Ishikawa (cell line): ENCODE measurements at regions not wholly inside any gene's neighbourhood (a gene's known extent, or its start where the extent isn't known, plus 50 kb on each side); places are given as distances from the start of the nearest gene placed in this dataset.

Source experiments
- CEBPB ChIP-seq: IDR thresholded peaks from 2 replicates; pipeline ENCODE4 v1.6.1; 2012
- CREB1 ChIP-seq: IDR thresholded peaks from 2 replicates; pipeline ENCODE4 v1.6.1; 2012; ENCODE audit warnings: low read depth
- EGR1 ChIP-seq: IDR thresholded peaks from 2 replicates; pipeline ENCODE4 v1.6.1; 2012
- EP300 ChIP-seq: IDR thresholded peaks from 2 replicates; pipeline ENCODE4 v1.6.1; 2012; ENCODE audit warnings: borderline replicate concordance
- FOXM1 ChIP-seq: IDR thresholded peaks from 2 replicates; pipeline ENCODE4 v1.6.1; 2012; ENCODE audit warnings: low read depth, borderline replicate concordance
- NFIC ChIP-seq: IDR thresholded peaks from 2 replicates; pipeline ENCODE4 v1.6.1; 2012
- RAD21 ChIP-seq: IDR thresholded peaks from 2 replicates; pipeline ENCODE4 v1.6.1; 2012; ENCODE audit warnings: low read depth
- TAF1 ChIP-seq: IDR thresholded peaks from 2 replicates; pipeline ENCODE4 v1.6.1; 2012; ENCODE audit warnings: low read depth, mild to moderate bottlenecking
- TCF12 ChIP-seq: IDR thresholded peaks from 2 replicates; pipeline ENCODE4 v1.6.1; 2012; ENCODE audit warnings: low read depth
- TEAD4 ChIP-seq: IDR thresholded peaks from 2 replicates; pipeline ENCODE4 v1.6.1; 2012
- YY1 ChIP-seq: IDR thresholded peaks from 2 replicates; pipeline ENCODE4 v1.6.1; 2012; ENCODE audit warnings: low read depth
- ZBTB7A ChIP-seq: IDR thresholded peaks from 2 replicates; pipeline ENCODE4 v1.6.1; 2012; ENCODE audit warnings: low read depth
- TF ChIP-seq, protein P1 (sequence below): IDR thresholded peaks from 2 replicates; pipeline ENCODE4 v1.6.1; 2012; ENCODE audit warnings: low read depth, mild to moderate bottlenecking
- TF ChIP-seq, protein P2 (sequence below): IDR thresholded peaks from 2 replicates; pipeline ENCODE4 v1.6.1; 2012
- TF ChIP-seq, protein P3 (sequence below): IDR thresholded peaks from 2 replicates; pipeline ENCODE4 v1.6.1; 2012

DNA sequence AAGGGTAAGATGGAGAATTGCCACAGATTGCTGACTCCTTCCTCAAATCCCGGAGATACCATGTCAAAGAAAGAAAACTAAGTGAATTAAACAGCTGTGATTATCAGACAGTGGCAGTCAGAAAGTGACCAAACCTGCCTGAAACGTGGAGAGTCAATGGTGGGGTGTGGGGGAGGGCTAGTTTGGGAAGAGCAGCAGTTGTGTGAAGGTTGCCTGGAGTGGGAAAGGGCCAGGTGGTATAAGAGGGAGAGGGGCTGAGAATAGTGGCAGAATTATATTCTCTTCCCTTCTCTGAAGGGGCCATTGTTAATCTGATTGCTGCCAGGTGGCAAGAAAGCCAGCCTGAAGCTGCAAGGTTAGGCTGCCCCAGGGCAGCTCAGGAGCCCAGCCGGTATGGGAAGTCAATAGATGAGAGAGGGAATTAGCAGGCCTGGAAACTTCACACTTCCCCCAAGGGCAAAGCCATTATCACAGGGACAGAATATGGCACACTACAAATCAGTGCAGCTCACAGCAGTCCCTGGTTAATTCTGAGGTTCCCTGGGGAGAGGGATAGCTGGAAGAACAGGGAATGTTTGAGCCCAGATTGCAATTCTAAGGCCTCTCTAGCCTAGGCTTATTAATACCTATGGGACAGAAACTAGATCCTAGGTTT is 83.9 kb upstream of the ITGB1 start:
- TF ChIP-seq, protein P1, sequence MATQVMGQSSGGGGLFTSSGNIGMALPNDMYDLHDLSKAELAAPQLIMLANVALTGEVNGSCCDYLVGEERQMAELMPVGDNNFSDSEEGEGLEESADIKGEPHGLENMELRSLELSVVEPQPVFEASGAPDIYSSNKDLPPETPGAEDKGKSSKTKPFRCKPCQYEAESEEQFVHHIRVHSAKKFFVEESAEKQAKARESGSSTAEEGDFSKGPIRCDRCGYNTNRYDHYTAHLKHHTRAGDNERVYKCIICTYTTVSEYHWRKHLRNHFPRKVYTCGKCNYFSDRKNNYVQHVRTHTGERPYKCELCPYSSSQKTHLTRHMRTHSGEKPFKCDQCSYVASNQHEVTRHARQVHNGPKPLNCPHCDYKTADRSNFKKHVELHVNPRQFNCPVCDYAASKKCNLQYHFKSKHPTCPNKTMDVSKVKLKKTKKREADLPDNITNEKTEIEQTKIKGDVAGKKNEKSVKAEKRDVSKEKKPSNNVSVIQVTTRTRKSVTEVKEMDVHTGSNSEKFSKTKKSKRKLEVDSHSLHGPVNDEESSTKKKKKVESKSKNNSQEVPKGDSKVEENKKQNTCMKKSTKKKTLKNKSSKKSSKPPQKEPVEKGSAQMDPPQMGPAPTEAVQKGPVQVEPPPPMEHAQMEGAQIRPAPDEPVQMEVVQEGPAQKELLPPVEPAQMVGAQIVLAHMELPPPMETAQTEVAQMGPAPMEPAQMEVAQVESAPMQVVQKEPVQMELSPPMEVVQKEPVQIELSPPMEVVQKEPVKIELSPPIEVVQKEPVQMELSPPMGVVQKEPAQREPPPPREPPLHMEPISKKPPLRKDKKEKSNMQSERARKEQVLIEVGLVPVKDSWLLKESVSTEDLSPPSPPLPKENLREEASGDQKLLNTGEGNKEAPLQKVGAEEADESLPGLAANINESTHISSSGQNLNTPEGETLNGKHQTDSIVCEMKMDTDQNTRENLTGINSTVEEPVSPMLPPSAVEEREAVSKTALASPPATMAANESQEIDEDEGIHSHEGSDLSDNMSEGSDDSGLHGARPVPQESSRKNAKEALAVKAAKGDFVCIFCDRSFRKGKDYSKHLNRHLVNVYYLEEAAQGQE, result no peak
- TF ChIP-seq CREB1 (no peak), TCF12 (no peak), NFIC (no peak), ZBTB7A (no peak), YY1 (no peak), CEBPB (no peak), EP300 (no peak), TEAD4 (no peak), FOXM1 (no peak), RAD21 (no peak)
- TF ChIP-seq, protein P2, sequence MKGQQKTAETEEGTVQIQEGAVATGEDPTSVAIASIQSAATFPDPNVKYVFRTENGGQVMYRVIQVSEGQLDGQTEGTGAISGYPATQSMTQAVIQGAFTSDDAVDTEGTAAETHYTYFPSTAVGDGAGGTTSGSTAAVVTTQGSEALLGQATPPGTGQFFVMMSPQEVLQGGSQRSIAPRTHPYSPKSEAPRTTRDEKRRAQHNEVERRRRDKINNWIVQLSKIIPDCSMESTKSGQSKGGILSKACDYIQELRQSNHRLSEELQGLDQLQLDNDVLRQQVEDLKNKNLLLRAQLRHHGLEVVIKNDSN, result no peak
- TF ChIP-seq, protein P3, sequence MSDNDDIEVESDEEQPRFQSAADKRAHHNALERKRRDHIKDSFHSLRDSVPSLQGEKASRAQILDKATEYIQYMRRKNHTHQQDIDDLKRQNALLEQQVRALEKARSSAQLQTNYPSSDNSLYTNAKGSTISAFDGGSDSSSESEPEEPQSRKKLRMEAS, result no peak

GRCh38 chr10:33040436-33040835 is 82.4 kb upstream of the ITGB1 start:
- no peak for TF ChIP-seq YY1

DNA sequence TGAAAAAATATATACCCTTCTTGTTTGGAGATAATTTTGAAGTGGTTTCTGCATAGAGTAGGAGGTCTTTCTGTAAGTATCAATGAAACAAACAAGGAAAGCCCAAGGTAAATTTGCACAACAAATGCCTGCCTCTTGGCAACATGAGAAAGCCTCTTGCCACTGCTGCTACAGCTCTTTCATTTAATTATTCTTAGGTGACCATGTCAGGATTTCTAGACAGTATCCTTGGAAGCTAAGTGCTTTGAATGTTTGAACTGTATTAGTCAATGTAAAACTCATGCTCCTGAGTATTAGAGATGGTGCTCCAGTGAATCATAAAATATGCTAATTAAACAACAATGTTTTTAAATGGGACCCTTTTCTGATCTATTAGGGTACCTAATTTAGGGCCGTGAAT is 81.2 kb upstream of the ITGB1 start:
- TF ChIP-seq ZBTB7A (no peak), EGR1 (no peak), NFIC (no peak), FOXM1 (no peak), EP300 (no peak), CREB1 (no peak), TEAD4 (no peak), TAF1 (no peak), TCF12 (no peak), YY1 (no peak), CEBPB (no peak)
- TF ChIP-seq, protein P1, result no peak
- TF ChIP-seq, protein P2, result no peak
- TF ChIP-seq, protein P3, result no peak

DNA sequence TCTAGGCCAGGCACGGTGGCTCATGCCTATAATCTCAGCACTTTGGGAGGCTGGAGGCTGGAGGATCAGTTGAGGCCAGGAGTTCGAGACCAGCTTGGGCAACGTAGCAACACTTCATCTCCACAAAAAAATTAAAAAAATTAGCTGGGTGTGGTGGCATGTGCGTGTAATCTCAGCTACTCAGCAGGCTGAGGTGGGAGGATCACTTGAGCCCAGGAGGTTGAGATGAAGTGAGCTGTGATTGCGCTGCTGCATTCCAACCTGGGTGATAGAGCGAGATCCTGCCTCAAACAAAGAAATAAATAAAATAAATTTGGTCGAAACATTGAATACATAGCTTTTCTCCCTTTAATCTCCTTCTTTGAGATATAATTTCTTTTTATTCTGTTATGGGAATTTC is 80.6 kb upstream of the ITGB1 start:
- no peak for TF ChIP-seq TCF12
- TF ChIP-seq, protein P3, result no peak
- no peak for TF ChIP-seq EP300
- TF ChIP-seq ZBTB7A, result no peak

- TF ChIP-seq YY1 (no peak), TCF12 (no peak), EP300 (no peak), FOXM1 (no peak), CEBPB (no peak), ZBTB7A (no peak)
- TF ChIP-seq, protein P3, result no peak
- TF ChIP-seq, protein P2, result no peak
Measured at GRCh38 chr10:33037726-33038125, 79.7 kb upstream of the ITGB1 start.

DNA sequence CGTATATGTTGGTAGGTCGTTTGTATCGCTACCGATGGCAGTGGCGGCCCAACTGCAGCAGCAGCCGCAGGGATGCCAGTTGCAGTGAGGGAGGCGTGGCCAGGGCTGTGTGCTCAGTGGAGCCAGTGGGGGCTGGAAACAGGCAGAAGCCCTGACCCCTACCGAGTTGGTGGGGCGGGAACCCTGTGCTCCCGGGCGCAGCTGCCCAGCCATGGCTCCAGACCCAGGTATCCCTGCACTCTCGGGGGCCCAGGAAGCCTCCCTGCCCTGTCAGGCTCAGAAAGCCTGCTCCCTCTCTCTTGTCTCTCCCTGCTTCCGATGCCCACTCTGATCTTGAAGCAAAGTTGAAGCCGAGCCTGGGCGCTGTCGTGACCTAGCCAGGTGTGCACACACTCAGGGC is 78.6 kb upstream of the ITGB1 start:
- TF ChIP-seq FOXM1, result no peak
- TF ChIP-seq RAD21, result no peak
- no peak for TF ChIP-seq NFIC
- TF ChIP-seq TEAD4, result no peak
- TF ChIP-seq, protein P3, result no peak
- TF ChIP-seq ZBTB7A, result no peak
- TF ChIP-seq EGR1, result no peak
